HEK293T (cell line): ENCODE measurements at regions not wholly inside any gene's neighbourhood (a gene's known extent, or its start where the extent isn't known, plus 50 kb on each side); places are given as distances from the start of the nearest gene placed in this dataset.

Experiments
- CTCF ChIA-PET: fragments of 350-600 bp; formaldehyde crosslinking; extraction: SDS; loops from one replicate; lab custom pipeline; 2021; ENCODE audit warnings: antibody characterized with exemption, inconsistent platforms; lab: Yijun Ruan, JAX
- POLR2A ChIA-PET: fragments of 350-600 bp; formaldehyde crosslinking; extraction: SDS; loops from one replicate; lab custom pipeline; 2020; ENCODE audit warnings: antibody characterized with exemption, inconsistent platforms; lab: Yijun Ruan, JAX
- DNase-seq: peaks from one replicate; pipeline ENCODE4 v3.0.0; 2012; ENCODE audit warnings: mixed read lengths; ENCODE audit errors: extremely low spot score
- ARNT ChIP-seq: fragments of 450-650 bp; IDR thresholded peaks from 2 replicates; pipeline ENCODE4 v1.6.1; 2017; ENCODE audit warnings: mild to moderate bottlenecking
- BHLHE40 ChIP-seq: fragments of 450-650 bp; IDR thresholded peaks from 2 replicates; pipeline ENCODE4 v1.6.1; 2016; ENCODE audit warnings: mild to moderate bottlenecking, moderate library complexity, borderline replicate concordance
- CTBP1 ChIP-seq: fragments of 450-650 bp; IDR thresholded peaks from 2 replicates; pipeline ENCODE4 v1.6.1; 2016; ENCODE audit warnings: borderline replicate concordance
- ELF4 ChIP-seq: fragments of 450-650 bp; IDR thresholded peaks from 2 replicates; pipeline ENCODE4 v1.6.1; 2017; ENCODE audit warnings: antibody characterized with exemption
- FOXA1 ChIP-seq: fragments of 450-650 bp; IDR thresholded peaks from 2 replicates; pipeline ENCODE4 v1.6.1; 2016; ENCODE audit warnings: mild to moderate bottlenecking
- FOXK2 ChIP-seq: fragments of 450-650 bp; IDR thresholded peaks from 2 replicates; pipeline ENCODE4 v1.6.1; 2016; ENCODE audit warnings: mild to moderate bottlenecking
- FOXM1 ChIP-seq: fragments of 450-650 bp; IDR thresholded peaks from 2 replicates; pipeline ENCODE4 v1.6.1; 2017; ENCODE audit warnings: mild to moderate bottlenecking, borderline replicate concordance
- HDGF ChIP-seq: fragments of 450-650 bp; IDR thresholded peaks from 2 replicates; pipeline ENCODE4 v1.6.1; 2017; ENCODE audit warnings: antibody characterized with exemption, borderline replicate concordance
- L3MBTL2 ChIP-seq: fragments of 450-650 bp; conservative IDR thresholded peaks from 2 replicates; pipeline ENCODE4 v1.6.1; 2016; ENCODE audit warnings: mild to moderate bottlenecking
- LEF1 ChIP-seq: fragments of 450-650 bp; IDR thresholded peaks from 2 replicates; pipeline ENCODE4 v1.6.1; 2017; ENCODE audit warnings: mild to moderate bottlenecking, borderline replicate concordance
- NFRKB ChIP-seq: fragments of 450-650 bp; IDR thresholded peaks from 2 replicates; pipeline ENCODE4 v1.6.1; 2016; ENCODE audit warnings: mild to moderate bottlenecking, moderate library complexity
- PKNOX1 ChIP-seq: fragments of 450-650 bp; IDR thresholded peaks from 2 replicates; pipeline ENCODE4 v1.6.1; 2016
- SP1 ChIP-seq: fragments of 450-650 bp; IDR thresholded peaks from 2 replicates; pipeline ENCODE4 v1.6.1; 2017
- SUZ12 ChIP-seq: fragments of 450-650 bp; IDR thresholded peaks from 2 replicates; pipeline ENCODE4 v1.6.1; 2016; ENCODE audit warnings: mild to moderate bottlenecking
- TARDBP ChIP-seq: fragments of 450-650 bp; IDR thresholded peaks from 2 replicates; pipeline ENCODE4 v1.6.1; 2016
- ZNF384 ChIP-seq: fragments of 450-650 bp; IDR thresholded peaks from 2 replicates; pipeline ENCODE4 v1.6.1; 2016

- no peak for DNase-seq
- TF ChIP-seq SUZ12 (no peak), FOXM1 (no peak), CTBP1 (no peak), NFRKB (no peak), HDGF (no peak), ARNT (no peak), L3MBTL2 (no peak), TARDBP (no peak), FOXA1 (no peak), ZNF384 (no peak), SP1 (no peak), ELF4 (no peak), BHLHE40 (no peak), FOXK2 (no peak), LEF1 (no peak), PKNOX1 (no peak)
- POLR2A ChIA-PET: no interaction called here
- CTCF ChIA-PET: no interaction called here
Measured at GRCh38 chr5:75952963-75953362, 130.2 kb upstream of the SV2C start.

GRCh38 chr5:75952291-75952690 is 130.9 kb upstream of the SV2C start:
- TF ChIP-seq L3MBTL2 (no peak), ZNF384 (no peak), FOXK2 (no peak), CTBP1 (no peak), FOXM1 (no peak), PKNOX1 (no peak), ARNT (no peak), FOXA1 (no peak), ELF4 (no peak), BHLHE40 (no peak), SP1 (no peak), TARDBP (no peak), NFRKB (no peak), LEF1 (no peak)
- no peak for DNase-seq
- CTCF ChIA-PET: no interaction called here

GRCh38 chr5:75951716-75952115 is 131.5 kb upstream of the SV2C start:
- POLR2A ChIA-PET: no interaction called here

More at GRCh38 chr5:75952291-75952690, 130.9 kb upstream of the SV2C start:
- POLR2A ChIA-PET: no interaction called here

GRCh38 chr5:75951158-75951557 is 132.0 kb upstream of the SV2C start:
- POLR2A ChIA-PET: no interaction called here
- CTCF ChIA-PET: no interaction called here
- no peak for DNase-seq
- no peak for TF ChIP-seq HDGF

More at GRCh38 chr5:75951716-75952115, 131.5 kb upstream of the SV2C start:
- CTCF ChIA-PET: no interaction called here
- DNase-seq: no peak
- TF ChIP-seq ZNF384 (no peak), FOXK2 (no peak), CTBP1 (no peak), L3MBTL2 (no peak), HDGF (no peak), NFRKB (no peak), LEF1 (no peak), FOXA1 (no peak), FOXM1 (no peak)

GRCh38 chr5:75948438-75948837 is 134.7 kb upstream of the SV2C start:
- POLR2A ChIA-PET: no interaction called here
- no peak for TF ChIP-seq CTBP1
- TF ChIP-seq ZNF384: no peak
- no peak for TF ChIP-seq SUZ12
- no peak for TF ChIP-seq PKNOX1
- no peak for TF ChIP-seq TARDBP
- no peak for TF ChIP-seq NFRKB
- TF ChIP-seq BHLHE40: no peak
- TF ChIP-seq FOXK2: no peak
- TF ChIP-seq L3MBTL2: no peak
- TF ChIP-seq SP1: no peak
- TF ChIP-seq LEF1: no peak
- TF ChIP-seq FOXM1: no peak
- TF ChIP-seq ELF4: no peak
- no peak for TF ChIP-seq FOXA1
- no peak for TF ChIP-seq ARNT
- TF ChIP-seq HDGF: no peak
- CTCF ChIA-PET: no interaction called here
- DNase-seq: no peak

GRCh38 chr5:75940418-75940817 is 142.8 kb upstream of the SV2C start:
- DNase-seq: no peak
- ChIA-PET CTCF (interaction anchor here (1.1 kb wide), 1 partner anchor 234 kb away, joined by 3 read pairs; no protein-coding TSS in a partner anchor), POLR2A (no interaction called here)
- no peak for TF ChIP-seq TARDBP
- no peak for TF ChIP-seq BHLHE40
- no peak for TF ChIP-seq L3MBTL2
- TF ChIP-seq LEF1: no peak
- TF ChIP-seq FOXK2: no peak
- TF ChIP-seq CTBP1: no peak
- no peak for TF ChIP-seq PKNOX1
- no peak for TF ChIP-seq ARNT
- TF ChIP-seq ELF4: no peak
- TF ChIP-seq SP1: no peak
